Osteoblast (primary cell): ENCODE measurements at regions not wholly inside any gene's neighbourhood (a gene's known extent, or its start where the extent isn't known, plus 50 kb on each side); places are given as distances from the start of the nearest gene placed in this dataset.
A peak's percentile ranks its signal among the peaks of the same experiment; 100 is the strongest.

Source experiments
- DNase-seq: peaks from one replicate; pipeline ENCODE4 v3.0.0; 2011; ENCODE audit warnings: low spot score, mixed read lengths; ENCODE audit not compliant: insufficient read length; ENCODE audit errors: missing footprints
- H2AFZ ChIP-seq: 2 replicates; pipeline ENCODE4 v1.6.0; 2011; ENCODE audit warnings: mild to moderate bottlenecking, low read length
- H3K27ac ChIP-seq: 2 replicates; pipeline ENCODE4 v1.5.1; 2011; ENCODE audit warnings: mild to moderate bottlenecking, low read depth, low read length, moderate library complexity
- H3K27me3 ChIP-seq: 2 replicates; pipeline ENCODE4 v1.6.0; 2012; ENCODE audit warnings: mild to moderate bottlenecking, control low read depth, inconsistent platforms, low read length, moderate library complexity; ENCODE audit not compliant: insufficient read depth
- H3K36me3 ChIP-seq: 2 replicates; pipeline ENCODE4 v1.5.1; 2011; ENCODE audit warnings: mild to moderate bottlenecking, low read length, control low read depth, moderate library complexity; ENCODE audit not compliant: insufficient read depth
- H3K4me1 ChIP-seq: 2 replicates; pipeline ENCODE4 v1.5.1; 2011; ENCODE audit warnings: mild to moderate bottlenecking, low read length, control low read depth, moderate library complexity; ENCODE audit not compliant: insufficient read depth
- H3K4me2 ChIP-seq: 2 replicates; pipeline ENCODE4 v1.6.0; 2011; ENCODE audit warnings: mild to moderate bottlenecking, low read length; ENCODE audit not compliant: insufficient read depth
- H3K4me3 ChIP-seq: fragments of 200-600 bp; sonication (generic); 3 replicates; pipeline ENCODE4 v1.5.1; 2012; ENCODE audit warnings: mild to moderate bottlenecking, low read length, inconsistent platforms; ENCODE audit not compliant: insufficient read depth
- H3K79me2 ChIP-seq: 2 replicates; pipeline ENCODE4 v1.6.0; 2012; ENCODE audit warnings: mild to moderate bottlenecking, low read length, control low read depth, inconsistent platforms; ENCODE audit not compliant: insufficient read depth
- H3K9me3 ChIP-seq: 2 replicates; pipeline ENCODE4 v1.5.1; 2011; ENCODE audit warnings: low read depth, low read length, control low read depth
- H4K20me1 ChIP-seq: 2 replicates; pipeline ENCODE4 v1.6.0; 2012; ENCODE audit warnings: mild to moderate bottlenecking, low read length, control low read depth; ENCODE audit not compliant: insufficient read depth
- CTCF ChIP-seq: IDR thresholded peaks from 2 replicates; pipeline ENCODE4 v1.5.1; 2011; ENCODE audit warnings: mild to moderate bottlenecking, low read depth, low read length, moderate library complexity; ENCODE audit errors: extremely low read depth

GRCh38 chr11:10388574-10388973, 66.5 kb upstream of the AMPD3 start:
- no peaks in the 10 kb centered on the region for H3K79me2 ChIP-seq
- H3K4me1 ChIP-seq, result peaks cover 63% of the 10 kb centered on the region
- no peak overlapping the region for H3K4me3 ChIP-seq
- H3K9me3 ChIP-seq, result no peaks in the 10 kb centered on the region
- no peak overlapping the region for H3K4me2 ChIP-seq
- no peak for TF ChIP-seq CTCF
- H2AFZ ChIP-seq, result no peak overlapping the region
- H3K27me3 ChIP-seq, result no peaks in the 10 kb centered on the region
- H4K20me1 ChIP-seq, result no peaks in the 10 kb centered on the region
- H3K36me3 ChIP-seq, result no peaks in the 10 kb centered on the region
- peak overlapping the region; percentile 82 for H3K27ac ChIP-seq
- no peak for DNase-seq

GRCh38 chr11:10390375-10390774, 64.7 kb upstream of the AMPD3 start:
- peaks cover 81% of the 10 kb centered on the region for H3K4me1 ChIP-seq
- no peak overlapping the region for H3K4me3 ChIP-seq
- no peak overlapping the region for H3K4me2 ChIP-seq
- H3K27ac ChIP-seq, result no peak overlapping the region
- no peak for DNase-seq
- H3K9me3 ChIP-seq, result no peaks in the 10 kb centered on the region
- H3K36me3 ChIP-seq, result no peaks in the 10 kb centered on the region
- no peak for TF ChIP-seq CTCF
- H3K27me3 ChIP-seq, result no peaks in the 10 kb centered on the region
- no peaks in the 10 kb centered on the region for H3K79me2 ChIP-seq
- no peak overlapping the region for H2AFZ ChIP-seq
- no peaks in the 10 kb centered on the region for H4K20me1 ChIP-seq

GRCh38 chr11:10392095-10393079, 62.7 kb upstream of the AMPD3 start:
- no peak for DNase-seq
- no peak overlapping the region for H2AFZ ChIP-seq
- H3K4me3 ChIP-seq, result no peak overlapping the region
- no peaks in the 10 kb centered on the region for H3K9me3 ChIP-seq
- no peaks in the 10 kb centered on the region for H3K36me3 ChIP-seq
- no peak for TF ChIP-seq CTCF
- no peaks in the 10 kb centered on the region for H3K27me3 ChIP-seq
- H4K20me1 ChIP-seq, result no peaks in the 10 kb centered on the region
- H3K27ac ChIP-seq, result peak overlapping the region; percentile 63
- H3K4me1 ChIP-seq, result peaks cover 74% of the 10 kb centered on the region
- H3K79me2 ChIP-seq, result no peaks in the 10 kb centered on the region
- H3K4me2 ChIP-seq, result no peak overlapping the region
